HPDE6-E6E7 (cell line): ENCODE measurements at regions not wholly inside any gene's neighbourhood (a gene's known extent, or its start where the extent isn't known, plus 50 kb on each side); places are given as distances from the start of the nearest gene placed in this dataset.

Source experiments
- DNase-seq: peaks from one replicate; pipeline ENCODE4 v3.0.0; 2011; ENCODE audit warnings: missing footprints; ENCODE audit errors: extremely low spot score

DNA sequence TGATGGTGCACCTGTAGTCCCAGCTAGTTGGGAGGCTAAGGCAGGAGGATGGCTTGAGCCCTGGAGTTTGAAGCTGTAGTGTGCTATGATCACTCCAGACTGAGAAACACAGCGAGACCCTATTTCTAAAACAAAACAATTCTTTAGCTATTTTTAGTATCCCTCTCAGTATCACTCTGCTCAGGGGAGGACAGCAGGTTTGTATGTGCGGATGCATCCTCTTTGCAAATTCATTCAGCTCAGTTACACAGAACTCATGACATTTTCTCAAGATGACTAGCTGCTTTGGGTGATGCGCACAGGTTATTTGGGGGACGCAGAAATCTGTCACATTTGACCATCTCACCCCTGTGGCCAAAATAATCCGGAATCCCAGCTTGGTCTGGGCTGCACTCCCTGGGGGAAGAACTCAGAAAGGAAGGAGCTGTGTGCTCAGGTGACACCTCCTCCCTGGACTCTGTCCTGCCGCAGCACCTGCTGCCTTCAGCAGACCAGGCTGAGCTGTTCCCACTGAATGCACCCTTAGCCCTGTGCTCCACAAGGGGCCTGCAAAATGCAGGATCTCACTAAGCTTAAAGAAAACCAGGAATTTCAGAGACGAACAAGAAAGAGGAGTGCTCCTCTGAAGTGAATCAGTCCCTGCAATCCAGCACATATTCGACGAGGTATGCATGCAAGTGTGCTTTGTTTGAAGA, 89.5 kb upstream of the PGBD5 start:
- DNase-seq, result no peak

DNA sequence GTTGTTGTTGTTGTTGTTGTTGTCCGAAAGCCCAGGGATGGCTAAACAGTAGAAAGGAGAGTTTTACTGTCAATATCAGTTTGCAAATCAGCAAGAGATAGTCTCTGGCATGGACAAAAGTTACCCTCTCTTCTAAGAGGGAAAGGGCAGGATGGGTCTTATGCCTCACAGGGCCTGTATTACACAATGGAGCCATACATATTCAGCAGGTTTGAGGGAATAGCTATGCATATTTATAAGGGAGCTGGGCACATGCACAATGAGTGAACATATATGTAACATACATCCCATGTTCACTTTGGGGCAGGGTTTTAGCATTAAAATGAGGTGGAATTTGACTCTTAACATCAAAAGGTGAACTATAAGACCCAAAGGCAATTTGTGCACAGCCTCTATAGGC, 84.4 kb upstream of the PGBD5 start:
- no peak for DNase-seq

DNA sequence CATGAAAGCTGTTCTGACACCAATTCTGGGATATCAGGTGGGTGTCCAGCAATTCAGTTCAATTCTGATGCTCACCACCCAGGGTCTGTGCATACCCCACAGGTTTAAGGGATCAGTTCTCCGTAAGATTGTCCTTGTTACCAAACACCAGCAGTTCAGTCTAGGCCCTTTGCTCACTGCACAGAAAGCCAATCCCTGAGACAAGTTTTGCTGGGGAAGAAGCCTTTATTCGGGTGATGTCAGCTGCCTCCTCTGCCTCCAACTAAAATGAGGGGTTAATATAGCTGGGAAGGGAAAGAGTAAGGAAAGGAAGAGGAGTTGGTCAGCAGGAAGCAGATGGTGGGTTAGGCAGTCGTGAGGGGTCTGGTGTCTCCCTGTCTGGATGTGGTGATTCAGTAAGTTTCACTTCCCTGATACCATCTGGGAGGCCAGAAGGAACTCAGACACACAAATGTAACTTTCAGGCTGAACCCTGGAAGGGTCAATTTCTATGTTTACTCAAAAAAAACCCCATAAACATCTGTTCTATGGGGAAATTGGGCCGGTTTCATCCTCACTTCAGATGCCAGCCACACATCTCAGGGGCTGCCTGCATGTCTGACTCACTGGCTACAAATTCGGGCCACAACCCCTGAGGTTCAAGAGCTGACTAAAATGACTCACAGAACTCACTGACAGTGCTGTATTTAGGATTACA, 83.3 kb upstream of the PGBD5 start:
- DNase-seq, result peak; percentile 48

DNA sequence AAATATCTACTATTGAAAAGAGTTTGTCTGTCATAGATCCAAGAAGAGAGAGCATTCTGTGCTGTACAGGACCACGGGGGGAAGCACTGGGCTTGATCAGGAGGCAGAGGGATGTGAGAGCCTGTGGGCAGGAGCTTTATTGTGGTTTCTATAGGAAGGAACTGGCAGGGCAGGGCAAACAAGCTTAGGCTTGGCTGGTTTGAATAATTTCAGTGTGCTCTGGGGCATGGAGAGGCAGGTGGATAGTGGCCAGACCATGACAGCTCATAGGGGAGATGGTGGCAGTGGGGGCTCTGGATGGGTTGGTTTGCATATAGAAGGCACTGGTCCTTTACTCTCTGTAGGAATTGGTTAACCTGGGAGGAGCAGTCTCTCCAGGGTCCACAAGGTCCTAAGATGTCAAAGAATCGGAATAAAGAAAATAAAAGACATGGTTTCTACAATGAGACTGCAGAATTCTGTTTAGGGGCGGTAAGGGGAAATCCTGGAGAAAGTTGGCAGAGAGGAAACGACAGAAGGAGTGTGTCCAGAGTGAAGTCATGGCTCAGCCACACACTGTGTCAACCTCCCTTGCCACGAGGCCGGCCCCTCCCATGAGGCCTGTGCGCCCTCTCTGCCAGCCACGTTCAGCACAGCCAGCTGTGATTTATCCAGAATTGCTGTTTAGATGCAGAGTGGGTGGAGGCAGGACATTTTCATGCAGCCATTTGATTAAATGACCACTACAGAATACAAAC, 81.7 kb upstream of the PGBD5 start:
- DNase-seq, result no peak

DNA sequence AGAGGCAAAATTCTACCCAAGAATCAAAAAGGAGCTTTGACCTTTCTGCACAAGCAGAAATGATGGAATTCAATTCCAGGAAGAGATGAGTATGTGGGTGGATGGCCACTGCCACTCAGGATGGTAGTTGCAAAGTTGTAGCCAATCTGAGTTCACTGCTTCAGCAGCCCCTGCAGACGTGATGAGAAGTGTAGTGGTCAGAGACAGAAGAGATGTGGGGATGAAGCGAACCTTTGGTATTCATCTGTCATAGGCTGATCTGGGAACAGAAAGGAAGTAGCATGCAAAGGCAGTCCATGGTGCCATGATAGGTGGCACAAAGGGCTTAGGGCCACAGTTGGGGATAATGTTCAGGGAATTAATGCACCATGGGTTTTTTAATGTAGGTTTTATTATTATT, 81.1 kb upstream of the PGBD5 start:
- DNase-seq, result no peak

DNA sequence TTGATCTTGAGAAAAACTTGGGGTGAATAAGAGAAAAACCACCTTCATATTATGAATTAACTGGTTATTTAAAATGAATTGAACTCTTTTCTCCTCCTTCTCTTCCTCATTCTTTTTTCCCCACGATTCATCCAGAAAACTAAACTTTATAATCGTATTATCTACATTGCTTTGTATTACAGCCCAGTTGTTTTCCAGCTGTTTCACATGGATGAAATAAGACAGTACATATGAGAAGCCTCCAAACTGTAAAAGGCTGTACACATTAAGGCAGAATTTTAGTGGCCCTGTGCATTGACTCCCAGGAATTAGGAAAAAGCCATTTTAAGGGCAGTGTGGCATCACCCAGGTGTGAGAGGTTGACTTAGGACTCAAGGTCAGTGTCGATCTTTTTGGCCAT, 80.3 kb upstream of the PGBD5 start:
- no peak for DNase-seq

DNA sequence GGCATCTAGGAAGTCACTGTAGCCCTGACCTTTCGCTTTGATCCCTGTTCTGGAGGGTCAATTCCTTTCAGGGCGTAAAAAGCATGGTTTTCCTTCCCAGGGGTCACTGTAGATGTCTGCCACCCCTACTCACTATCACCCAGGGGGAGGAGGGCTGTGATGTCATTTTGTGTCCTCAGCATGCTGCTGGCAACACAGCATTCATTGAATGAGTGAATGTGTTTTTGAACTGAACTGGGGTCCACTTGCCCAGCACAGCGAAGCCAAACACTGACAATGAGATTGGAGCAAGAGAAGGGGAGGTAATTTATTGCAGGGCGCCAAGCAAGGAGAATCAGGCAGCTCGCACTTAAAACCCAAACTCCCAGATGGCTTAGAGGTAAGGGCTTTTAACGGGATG, 78.2 kb upstream of the PGBD5 start:
- no peak for DNase-seq

DNA sequence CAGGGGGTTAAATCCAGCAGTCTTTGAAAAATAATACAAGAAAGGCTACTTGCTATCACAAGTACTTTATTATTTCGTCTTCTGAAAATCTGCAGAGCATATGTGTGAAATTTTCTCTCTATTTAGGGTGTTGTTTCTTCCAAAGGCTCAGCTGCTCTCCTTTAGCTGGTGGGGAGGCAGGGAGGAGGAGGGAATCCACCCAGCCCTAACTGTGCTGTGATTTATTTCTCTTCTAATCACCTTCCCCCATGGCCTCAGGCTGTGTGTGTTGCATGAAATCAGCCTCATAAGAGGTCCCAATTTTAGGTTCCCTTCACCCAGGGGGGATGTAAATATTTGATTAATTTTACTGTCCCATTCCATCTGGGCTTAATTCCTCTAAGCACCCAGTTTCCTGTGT, 77.6 kb upstream of the PGBD5 start:
- no peak for DNase-seq

DNA sequence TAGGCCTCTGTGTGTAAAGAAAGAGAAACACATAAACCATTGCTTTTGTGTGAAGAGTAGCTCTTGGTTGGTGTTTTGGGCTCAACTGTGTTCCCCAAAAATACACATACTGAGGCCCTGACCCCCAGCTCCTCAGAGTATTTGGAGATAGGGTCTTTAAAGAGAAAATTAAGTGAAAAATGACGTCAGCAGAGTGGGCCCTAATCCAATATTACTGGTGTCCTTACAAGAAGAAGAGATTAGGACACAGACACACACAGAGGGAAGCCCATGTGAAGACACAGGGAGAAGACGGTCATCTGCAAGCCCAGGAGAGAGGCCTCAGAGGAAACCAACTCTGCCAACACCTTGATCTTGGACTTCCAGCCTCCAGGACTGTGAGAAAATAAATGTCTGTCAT, 76.9 kb upstream of the PGBD5 start:
- no peak for DNase-seq

DNA sequence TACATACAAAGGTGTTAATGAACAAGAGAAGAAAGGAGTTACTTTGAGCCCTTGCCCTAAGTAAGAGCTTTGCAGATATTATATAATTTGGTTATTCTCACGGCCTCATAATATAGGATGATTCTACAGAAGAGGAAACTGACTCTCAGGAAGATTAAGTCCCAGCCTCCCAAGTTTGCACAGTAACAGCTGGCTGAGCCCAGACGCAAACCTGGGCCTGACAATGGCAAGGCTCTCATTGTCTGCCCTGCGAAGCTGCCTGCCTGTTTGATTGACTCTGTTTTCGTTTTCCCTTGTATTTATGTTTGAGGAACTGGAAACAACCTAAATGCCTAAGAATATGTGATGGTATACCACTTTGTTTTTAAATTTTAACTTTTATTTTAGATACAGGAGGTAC, 76.2 kb upstream of the PGBD5 start:
- no peak for DNase-seq

DNA sequence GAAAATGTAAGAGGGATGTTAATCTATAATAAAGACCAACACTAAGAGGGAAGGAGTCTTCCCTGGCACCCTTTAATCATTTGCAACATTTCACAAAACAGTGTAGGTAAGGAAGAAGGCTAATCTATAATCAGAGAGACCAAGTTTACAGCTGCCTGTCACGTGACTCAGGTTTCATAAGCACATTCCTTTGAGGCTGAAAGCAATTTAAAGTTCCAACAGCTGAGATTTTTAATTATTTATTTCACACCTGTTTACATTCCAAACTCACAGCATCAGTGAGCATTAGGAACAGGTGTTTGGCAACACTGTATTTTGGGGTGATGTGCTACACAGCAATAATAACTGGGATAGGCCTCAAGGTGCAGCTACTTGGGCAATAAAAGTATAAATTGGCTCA, 75.7 kb upstream of the PGBD5 start:
- no peak for DNase-seq

DNA sequence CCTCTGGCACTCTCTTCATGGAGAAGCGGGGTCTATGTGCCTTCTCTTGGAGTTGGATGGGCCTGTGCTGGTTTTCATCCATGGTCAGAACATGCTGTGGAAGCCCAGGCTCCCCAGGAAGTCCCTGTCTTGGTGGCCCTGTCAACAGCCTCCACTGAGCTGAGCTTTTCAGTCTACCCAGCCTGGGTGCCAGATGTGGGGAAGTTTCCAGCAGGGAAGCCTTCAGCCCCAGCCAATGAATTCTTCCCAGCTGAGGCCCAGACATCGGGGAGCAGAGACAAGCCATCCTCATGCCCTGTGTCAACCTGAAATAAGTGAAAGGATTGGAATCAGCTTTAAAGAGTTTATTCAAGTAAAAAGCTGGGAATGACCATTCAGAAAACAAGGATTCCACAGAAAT, 75.1 kb upstream of the PGBD5 start:
- DNase-seq, result no peak

DNA sequence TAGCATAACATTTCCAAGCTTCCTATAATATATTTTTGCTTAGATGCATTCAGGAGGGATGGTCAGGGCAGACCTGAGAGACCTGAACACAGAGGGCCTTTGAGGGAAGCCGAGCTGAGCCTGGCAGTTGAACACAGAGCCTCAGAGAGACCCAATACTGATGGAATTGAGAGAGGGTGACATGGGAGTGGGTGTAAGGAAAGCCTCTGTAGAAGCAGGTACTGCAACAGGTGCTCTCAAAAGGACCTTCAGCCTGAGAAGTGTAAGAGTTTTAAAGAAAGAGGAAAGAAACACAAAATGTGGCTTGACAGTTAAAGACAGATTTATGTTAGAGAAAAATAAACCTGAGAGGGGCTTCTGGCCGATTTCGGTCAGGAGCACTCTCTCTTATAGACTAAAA, 73.9 kb upstream of the PGBD5 start:
- no peak for DNase-seq

DNA sequence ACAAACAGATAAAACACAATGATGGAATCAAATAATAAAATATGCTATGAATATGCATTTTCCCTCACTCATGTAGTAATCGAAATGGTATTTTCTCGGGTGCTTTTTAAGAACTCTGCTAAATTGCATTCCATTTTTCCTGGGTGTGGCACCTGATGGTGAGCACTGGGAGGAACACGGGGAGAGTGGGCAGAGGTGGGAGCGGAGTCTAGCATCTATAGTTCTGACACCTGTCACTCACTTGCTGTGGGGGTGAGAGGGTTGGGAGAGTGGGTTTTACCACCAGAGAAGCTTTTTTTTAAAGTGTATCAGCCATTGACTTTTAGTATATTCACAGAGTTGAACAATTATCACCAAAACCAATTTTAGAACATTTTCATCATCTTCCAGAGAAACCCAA, 73.4 kb upstream of the PGBD5 start:
- DNase-seq, result no peak

DNA sequence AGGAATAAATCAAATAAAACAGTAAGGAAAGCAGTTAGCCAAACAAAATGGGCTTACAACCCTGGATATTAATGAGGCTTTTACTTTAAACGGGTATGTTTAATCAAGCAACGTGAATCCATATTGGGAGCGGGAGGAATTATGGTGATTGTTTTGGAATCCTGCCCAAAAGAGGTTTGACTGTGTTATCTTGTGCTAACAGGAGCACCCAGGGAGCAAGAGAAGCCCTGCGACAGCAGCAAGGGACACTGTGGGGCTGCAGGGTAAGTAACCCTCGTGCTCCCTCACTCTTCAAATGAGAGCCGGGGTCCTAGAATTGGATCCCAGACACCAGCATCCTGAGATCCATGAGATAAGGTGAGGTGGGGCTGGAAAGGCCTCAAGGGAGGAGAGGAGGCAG, 72.6 kb upstream of the PGBD5 start:
- no peak for DNase-seq

DNA sequence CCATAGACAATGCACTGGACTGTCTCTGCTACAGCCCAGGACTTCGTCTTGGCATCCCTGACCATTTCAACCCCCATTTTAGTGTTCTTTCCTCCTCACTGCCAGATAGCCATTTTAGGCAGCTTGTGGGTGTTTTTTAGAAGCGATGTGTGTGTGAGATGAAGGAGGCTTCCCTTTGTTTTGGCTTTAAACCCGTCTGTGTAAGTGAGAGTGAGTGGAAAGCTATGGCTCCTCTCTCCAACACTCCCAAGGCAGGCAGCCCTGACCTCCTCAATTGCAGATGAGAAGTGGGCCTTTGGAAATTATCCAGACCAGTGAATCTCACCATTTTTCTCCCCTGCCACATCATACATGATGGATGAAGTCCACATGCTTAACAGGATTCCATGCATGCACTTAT, 70.3 kb upstream of the PGBD5 start:
- DNase-seq, result no peak

DNA sequence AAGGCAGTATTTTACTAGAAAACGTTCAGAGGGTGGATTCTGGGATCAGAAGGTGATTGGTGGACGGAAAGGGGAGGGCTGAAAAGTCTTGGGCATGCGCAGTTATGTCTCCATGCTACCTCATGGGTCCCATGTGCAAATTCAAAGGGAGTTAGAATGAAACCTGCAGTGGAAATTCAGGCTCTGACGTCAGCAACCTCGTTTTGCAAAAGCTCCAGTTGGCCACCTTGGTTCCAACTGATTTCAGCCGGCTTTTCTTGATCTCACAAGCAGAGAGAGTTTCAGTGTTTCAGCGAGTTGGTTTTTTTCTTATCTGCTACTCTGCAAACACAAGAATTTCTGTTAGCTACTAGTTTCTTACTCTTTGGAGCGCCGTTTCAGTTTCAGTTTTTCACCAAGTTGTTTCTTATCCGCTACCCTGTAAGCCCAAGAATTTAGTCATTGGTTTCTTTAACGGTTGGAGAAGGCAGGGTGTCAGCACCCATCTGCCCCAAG, 69.8 kb upstream of the PGBD5 start:
- no peak for DNase-seq

DNA sequence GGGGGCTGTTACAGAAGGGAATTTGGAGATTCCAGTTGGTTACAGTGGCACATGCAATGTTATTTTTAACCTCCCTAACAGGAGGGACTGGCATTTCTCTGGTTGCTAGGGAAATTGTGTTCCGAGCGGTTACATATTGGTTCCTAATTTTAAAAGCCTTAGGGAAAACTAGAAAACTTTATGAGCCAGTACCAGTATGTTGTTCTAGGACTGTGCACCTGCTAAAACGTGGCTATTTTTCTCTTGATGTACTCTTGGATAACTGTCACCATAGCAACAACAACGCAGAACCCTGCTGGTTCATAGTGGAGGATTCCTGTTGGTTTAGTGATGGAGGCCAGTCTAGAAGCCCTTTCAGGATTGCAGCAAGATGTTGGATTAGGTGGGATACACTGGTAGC, 68.9 kb upstream of the PGBD5 start:
- no peak for DNase-seq

DNA sequence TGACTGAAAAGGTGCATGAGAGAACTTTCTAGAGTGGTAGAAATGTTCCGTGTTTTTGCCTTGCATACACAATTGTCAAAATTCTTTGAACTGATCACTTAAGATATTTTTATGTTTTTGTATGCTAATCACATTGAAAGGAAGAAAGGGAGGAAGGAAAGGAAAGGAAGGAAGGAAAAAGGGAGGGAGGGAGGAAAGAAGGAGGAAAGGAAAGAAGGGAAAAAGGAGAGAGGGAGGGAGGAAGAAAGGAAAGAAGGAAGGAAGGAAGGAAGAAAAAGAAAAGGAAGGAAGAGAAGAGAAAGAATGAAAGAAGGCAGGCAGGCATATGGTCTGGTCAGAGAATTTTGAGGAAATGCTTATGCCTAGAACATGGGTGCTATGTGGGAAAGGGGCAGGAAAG, 68.4 kb upstream of the PGBD5 start:
- DNase-seq, result no peak

DNA sequence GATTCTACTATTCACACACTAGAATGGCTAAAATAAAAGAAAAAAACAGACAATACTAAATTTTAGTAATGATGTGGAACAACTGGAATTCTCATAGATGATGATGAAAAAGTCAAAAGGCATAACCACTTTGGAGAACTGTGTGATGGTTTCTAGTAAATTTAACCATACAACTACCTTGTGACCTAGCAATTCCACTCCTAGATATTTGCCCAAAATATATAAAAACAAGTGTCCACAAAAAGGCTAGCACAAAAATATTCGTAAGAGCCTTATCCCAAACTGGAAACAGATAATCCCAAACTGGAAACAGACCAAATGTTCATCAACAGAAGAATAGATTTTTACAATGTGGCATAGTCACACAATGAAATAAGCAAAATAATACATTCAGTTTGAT, 67.9 kb upstream of the PGBD5 start:
- no peak for DNase-seq

DNA sequence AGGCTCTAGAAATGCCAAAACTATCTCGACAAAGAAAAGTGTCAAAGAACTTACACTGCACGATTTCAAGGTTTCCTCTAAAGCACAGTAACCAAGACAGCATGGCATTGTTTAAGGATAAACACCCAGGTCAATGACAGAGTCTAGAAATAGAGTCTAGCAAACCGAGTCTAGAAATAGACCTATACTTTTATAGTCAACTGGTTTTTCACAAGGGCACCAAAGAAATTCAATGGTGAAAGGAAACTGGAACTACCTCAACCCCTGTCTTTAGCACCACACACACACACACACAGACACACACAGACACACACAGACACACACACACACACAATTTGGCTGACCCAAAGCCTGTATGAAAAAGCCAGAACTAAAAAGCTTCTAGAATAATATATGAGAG, 67.1 kb upstream of the PGBD5 start:
- DNase-seq, result no peak

DNA sequence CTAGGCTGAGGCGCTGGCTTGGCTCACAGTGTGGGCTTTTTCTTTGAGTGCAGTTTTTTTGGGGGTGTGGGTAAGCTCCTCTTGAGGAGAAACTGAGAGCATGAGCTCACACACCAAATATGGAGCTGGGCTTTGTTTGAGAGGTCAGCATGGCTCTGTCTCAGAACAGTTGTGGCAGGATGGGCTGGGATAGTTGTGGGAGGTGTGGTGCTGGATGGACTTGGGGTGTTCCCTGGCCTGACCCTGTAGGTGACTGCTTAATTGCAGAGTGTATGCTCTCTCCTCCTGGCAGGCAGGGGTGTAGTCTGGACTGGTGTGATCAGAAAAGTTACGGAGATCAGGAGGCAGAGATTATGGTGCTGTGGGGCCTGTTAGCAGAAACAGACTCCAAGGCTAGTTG, 64.3 kb upstream of the PGBD5 start:
- DNase-seq, result no peak

DNA sequence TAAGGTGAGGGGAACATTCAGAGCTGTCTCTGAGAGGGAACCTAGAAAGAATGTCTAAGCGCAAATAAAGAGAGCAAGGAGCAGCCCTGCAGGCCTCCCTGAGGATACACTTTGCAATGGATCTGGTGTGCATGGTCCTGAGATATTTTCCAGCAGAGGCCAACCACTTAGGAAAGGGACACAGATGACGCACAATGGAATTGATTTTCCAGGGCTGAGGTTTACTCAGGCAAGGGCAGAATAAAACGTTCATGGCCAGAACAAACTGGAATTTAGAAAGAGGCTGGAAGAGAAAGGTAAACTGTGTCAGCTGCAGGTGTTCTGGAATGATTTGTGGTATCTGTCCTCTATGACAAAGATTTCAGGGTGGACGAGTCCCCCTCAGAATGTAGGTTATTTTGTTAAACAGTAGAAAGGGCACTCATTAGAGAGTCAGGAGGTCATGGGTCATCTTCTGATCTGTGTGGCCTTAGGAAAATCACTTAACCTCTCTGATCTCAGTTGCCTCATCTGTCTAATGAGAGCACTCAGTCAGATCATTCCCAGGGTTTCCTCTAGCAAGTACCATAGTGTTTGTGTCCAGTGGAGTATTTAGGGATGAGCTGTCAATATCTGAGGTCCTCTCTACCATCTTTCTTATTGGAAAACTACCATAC, 61.8 kb upstream of the PGBD5 start:
- no peak for DNase-seq
